Astrocyte (in vitro differentiated cells and primary cell): ENCODE measurements at regions not wholly inside any gene's neighbourhood (a gene's known extent, or its start where the extent isn't known, plus 50 kb on each side); places are given as distances from the start of the nearest gene placed in this dataset.
A peak's percentile ranks its signal among the peaks of the same experiment; 100 is the strongest.

Source experiments
- DNase-seq: peaks from one replicate; pipeline ENCODE4 v3.0.0-alpha.2; 2010; ENCODE audit warnings: low read depth
- FAIRE-seq: peaks from 2 replicates; lab custom pipeline; 2011; peaks lifted over from hg19 to GRCh38; lab: Jason Lieb, UNC
- H2AFZ ChIP-seq: 2 replicates; pipeline ENCODE4 v1.6.0; 2012; ENCODE audit warnings: low read depth, low read length, inconsistent platforms
- H3K27ac ChIP-seq: 2 replicates; pipeline ENCODE4 v1.5.1; 2011; ENCODE audit warnings: low read depth, low read length, inconsistent platforms
- H3K27me3 ChIP-seq: 2 replicates; pipeline ENCODE4 v1.6.0; 2011; ENCODE audit warnings: low read length, inconsistent platforms; ENCODE audit not compliant: insufficient read depth
- H3K36me3 ChIP-seq: 2 replicates; pipeline ENCODE4 v1.5.1; 2011; ENCODE audit warnings: low read length, inconsistent platforms; ENCODE audit not compliant: insufficient read depth
- H3K4me1 ChIP-seq: 2 replicates; pipeline ENCODE4 v1.5.1; 2011; ENCODE audit warnings: low read length, inconsistent platforms; ENCODE audit not compliant: insufficient read depth
- H3K4me2 ChIP-seq: 2 replicates; pipeline ENCODE4 v1.6.0; 2012; ENCODE audit warnings: low read length, inconsistent platforms
- H3K4me3 ChIP-seq: 2 replicates; pipeline ENCODE4 v1.5.1; 2011; ENCODE audit warnings: low read depth, mild to moderate bottlenecking, low read length, inconsistent platforms; ENCODE audit not compliant: insufficient read depth
- H3K79me2 ChIP-seq: 2 replicates; pipeline ENCODE4 v1.6.0; 2012; ENCODE audit warnings: mild to moderate bottlenecking, low read length, inconsistent platforms; ENCODE audit not compliant: insufficient read depth
- H3K9ac ChIP-seq: 2 replicates; pipeline ENCODE4 v1.6.0; 2012; ENCODE audit warnings: mild to moderate bottlenecking, low read length, inconsistent platforms
- H3K9me3 ChIP-seq: 2 replicates; pipeline ENCODE4 v1.5.1; 2012; ENCODE audit warnings: low read depth, mild to moderate bottlenecking, low read length, inconsistent platforms; ENCODE audit not compliant: insufficient read depth
- H4K20me1 ChIP-seq: 2 replicates; pipeline ENCODE4 v1.6.0; 2012; ENCODE audit warnings: low read length, inconsistent platforms; ENCODE audit not compliant: insufficient read depth
- H3K27ac Mint-ChIP-seq: one replicate; pipeline ENCODE4 v1.8.0; 2021; ENCODE audit warnings: mild to moderate bottlenecking, mixed read lengths; ENCODE audit not compliant: unreplicated experiment
- H3K27me3 Mint-ChIP-seq: one replicate; pipeline ENCODE4 v1.8.0; 2021; ENCODE audit warnings: low read depth, mixed read lengths; ENCODE audit not compliant: unreplicated experiment
- H3K36me3 Mint-ChIP-seq: one replicate; pipeline ENCODE4 v1.8.0; 2021; ENCODE audit warnings: low read depth, mixed read lengths; ENCODE audit not compliant: unreplicated experiment
- H3K4me1 Mint-ChIP-seq: one replicate; pipeline ENCODE4 v1.8.0; 2021; ENCODE audit warnings: low read depth, mixed read lengths; ENCODE audit not compliant: unreplicated experiment
- H3K4me3 Mint-ChIP-seq: one replicate; pipeline ENCODE4 v1.8.0; 2021; ENCODE audit warnings: mild to moderate bottlenecking, moderate library complexity, mixed read lengths; ENCODE audit not compliant: unreplicated experiment
- H3K9me3 Mint-ChIP-seq: one replicate; pipeline ENCODE4 v1.8.0; 2021; ENCODE audit warnings: mild to moderate bottlenecking, mixed read lengths; ENCODE audit not compliant: unreplicated experiment
- EZH2 ChIP-seq: IDR thresholded peaks from 2 replicates; pipeline ENCODE4 v1.6.1; 2012; ENCODE audit warnings: mild to moderate bottlenecking, low read length, inconsistent platforms; ENCODE audit not compliant: insufficient read depth
- TF ChIP-seq, protein P1 (sequence below): IDR thresholded peaks from 2 replicates; pipeline ENCODE4 v1.5.1; 2011; ENCODE audit warnings: low read depth, mild to moderate bottlenecking, inconsistent platforms, low read length, moderate library complexity; ENCODE audit not compliant: insufficient read depth

DNA sequence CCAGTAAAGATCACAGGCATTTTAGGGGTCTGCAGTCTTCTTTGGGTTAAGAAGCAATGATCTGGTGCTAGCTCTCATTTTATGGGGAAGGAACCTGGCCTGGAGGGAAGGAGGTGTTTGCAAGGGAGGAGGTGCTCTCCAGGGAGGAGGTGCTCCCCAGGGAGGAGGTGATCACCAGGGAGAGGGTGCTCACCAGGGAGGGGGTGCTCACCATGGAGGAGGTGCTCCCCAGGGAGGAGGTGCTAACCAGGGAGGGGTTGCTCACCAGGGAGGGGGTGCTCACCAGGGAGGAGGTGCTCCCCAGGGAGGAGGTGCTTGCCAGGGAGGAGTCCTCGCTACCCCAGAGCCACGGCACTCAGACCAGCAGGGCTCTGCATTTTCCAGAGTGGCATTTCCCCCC lies 115.7 kb downstream of the TLE3 start:
- Histone ChIP-seq H4K20me1 (no peaks in the 10 kb centered on the region), H2AFZ (no peak overlapping the region), H3K36me3 (no peaks in the 10 kb centered on the region), H3K27me3 (peaks cover 30% of the 10 kb centered on the region), H3K4me3 (no peak overlapping the region), H3K9me3 (no peaks in the 10 kb centered on the region), H3K9ac (no peak overlapping the region), H3K4me2 (no peak overlapping the region), H3K79me2 (no peaks in the 10 kb centered on the region), H3K27ac (no peak overlapping the region), H3K4me1 (no peaks in the 10 kb centered on the region)
- peaks cover 37% of the 10 kb centered on the region for H3K27me3 Mint-ChIP-seq
- no peaks in the 10 kb centered on the region for H3K36me3 Mint-ChIP-seq
- FAIRE-seq: no peak
- H3K27ac Mint-ChIP-seq: no peak overlapping the region
- H3K9me3 Mint-ChIP-seq: peaks cover 1% of the 10 kb centered on the region
- H3K4me3 Mint-ChIP-seq: no peak overlapping the region
- no peak for DNase-seq
- peaks cover 10% of the 10 kb centered on the region for H3K4me1 Mint-ChIP-seq
- TF ChIP-seq, protein P1, sequence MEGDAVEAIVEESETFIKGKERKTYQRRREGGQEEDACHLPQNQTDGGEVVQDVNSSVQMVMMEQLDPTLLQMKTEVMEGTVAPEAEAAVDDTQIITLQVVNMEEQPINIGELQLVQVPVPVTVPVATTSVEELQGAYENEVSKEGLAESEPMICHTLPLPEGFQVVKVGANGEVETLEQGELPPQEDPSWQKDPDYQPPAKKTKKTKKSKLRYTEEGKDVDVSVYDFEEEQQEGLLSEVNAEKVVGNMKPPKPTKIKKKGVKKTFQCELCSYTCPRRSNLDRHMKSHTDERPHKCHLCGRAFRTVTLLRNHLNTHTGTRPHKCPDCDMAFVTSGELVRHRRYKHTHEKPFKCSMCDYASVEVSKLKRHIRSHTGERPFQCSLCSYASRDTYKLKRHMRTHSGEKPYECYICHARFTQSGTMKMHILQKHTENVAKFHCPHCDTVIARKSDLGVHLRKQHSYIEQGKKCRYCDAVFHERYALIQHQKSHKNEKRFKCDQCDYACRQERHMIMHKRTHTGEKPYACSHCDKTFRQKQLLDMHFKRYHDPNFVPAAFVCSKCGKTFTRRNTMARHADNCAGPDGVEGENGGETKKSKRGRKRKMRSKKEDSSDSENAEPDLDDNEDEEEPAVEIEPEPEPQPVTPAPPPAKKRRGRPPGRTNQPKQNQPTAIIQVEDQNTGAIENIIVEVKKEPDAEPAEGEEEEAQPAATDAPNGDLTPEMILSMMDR: no peak
- no peak for TF ChIP-seq EZH2

DNA sequence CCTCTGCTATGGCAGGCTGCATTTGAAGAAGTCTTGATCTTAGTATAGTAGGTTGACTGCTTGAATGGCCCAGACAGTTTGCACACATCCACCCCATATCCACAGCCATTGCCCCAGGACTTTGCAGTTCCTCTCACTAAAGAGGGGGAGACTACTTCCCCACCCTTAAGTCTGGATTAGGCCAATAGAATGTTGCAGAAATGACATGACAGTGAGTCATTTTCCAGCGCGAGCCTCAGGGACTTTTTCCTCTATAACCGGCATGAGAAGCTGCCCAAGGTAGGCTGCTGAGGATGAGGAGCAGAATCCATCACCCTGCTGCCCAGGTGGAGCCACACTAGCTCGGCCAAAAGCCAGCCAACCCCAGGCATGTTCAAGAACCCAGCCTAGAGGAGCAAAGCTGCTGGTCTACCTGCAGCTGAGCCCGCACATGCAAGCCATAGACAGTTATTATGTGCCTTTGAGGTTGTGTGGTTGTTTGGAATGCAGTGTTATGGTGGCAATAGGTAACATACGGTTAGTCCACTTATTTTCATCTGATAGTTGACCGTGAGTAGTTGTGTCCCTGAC lies 113.9 kb downstream of the TLE3 start:
- Histone ChIP-seq H3K9ac (no peak overlapping the region), H2AFZ (no peak overlapping the region), H3K79me2 (no peaks in the 10 kb centered on the region), H3K9me3 (no peaks in the 10 kb centered on the region), H3K36me3 (no peaks in the 10 kb centered on the region), H3K4me3 (no peak overlapping the region), H3K4me1 (no peaks in the 10 kb centered on the region), H3K4me2 (no peak overlapping the region), H3K27me3 (peaks cover 38% of the 10 kb centered on the region), H4K20me1 (no peaks in the 10 kb centered on the region), H3K27ac (no peak overlapping the region)
- H3K4me1 Mint-ChIP-seq: peaks cover 10% of the 10 kb centered on the region
- FAIRE-seq (no peak), DNase-seq (peak; percentile 2)
- H3K4me3 Mint-ChIP-seq: no peak overlapping the region
- no peak overlapping the region for H3K27ac Mint-ChIP-seq
- H3K36me3 Mint-ChIP-seq: no peaks in the 10 kb centered on the region
- TF ChIP-seq, protein P1: no peak
- no peak for TF ChIP-seq EZH2
- H3K9me3 Mint-ChIP-seq: peaks cover 1% of the 10 kb centered on the region
- peaks cover 47% of the 10 kb centered on the region for H3K27me3 Mint-ChIP-seq
